ENCODE measurements at regions not wholly inside any gene's neighbourhood (a gene's known extent, or its start where the extent isn't known, plus 50 kb on each side); places are given as distances from the start of the nearest gene placed in this dataset.

- H3K9me2 ChIP-seq (ENCODE audit: low read depth, low read length), result no peaks in the 10 kb centered on the region
- no peaks in the 10 kb centered on the region for H3K79me2 ChIP-seq (ENCODE audit: insufficient read depth, low read length)
- H3K27me3 ChIP-seq (ENCODE audit: insufficient read depth, low read length), result no peaks in the 10 kb centered on the region
- no peak overlapping the region for H2AFZ ChIP-seq (ENCODE audit: low read length)
- no peaks in the 10 kb centered on the region for H4K20me1 ChIP-seq (ENCODE audit: insufficient read depth, low read length)
- no peaks in the 10 kb centered on the region for H3F3A ChIP-seq (ENCODE audit: insufficient read depth, low read length)
- H3K36me3 ChIP-seq (ENCODE audit: insufficient read depth, low read length), result no peaks in the 10 kb centered on the region
- TF ChIP-seq EZH2 (IDR thresholded peaks at IDR 0.05; ENCODE audit: borderline replicate concordance, low read length), result no peak
- TF ChIP-seq, protein P1, sequence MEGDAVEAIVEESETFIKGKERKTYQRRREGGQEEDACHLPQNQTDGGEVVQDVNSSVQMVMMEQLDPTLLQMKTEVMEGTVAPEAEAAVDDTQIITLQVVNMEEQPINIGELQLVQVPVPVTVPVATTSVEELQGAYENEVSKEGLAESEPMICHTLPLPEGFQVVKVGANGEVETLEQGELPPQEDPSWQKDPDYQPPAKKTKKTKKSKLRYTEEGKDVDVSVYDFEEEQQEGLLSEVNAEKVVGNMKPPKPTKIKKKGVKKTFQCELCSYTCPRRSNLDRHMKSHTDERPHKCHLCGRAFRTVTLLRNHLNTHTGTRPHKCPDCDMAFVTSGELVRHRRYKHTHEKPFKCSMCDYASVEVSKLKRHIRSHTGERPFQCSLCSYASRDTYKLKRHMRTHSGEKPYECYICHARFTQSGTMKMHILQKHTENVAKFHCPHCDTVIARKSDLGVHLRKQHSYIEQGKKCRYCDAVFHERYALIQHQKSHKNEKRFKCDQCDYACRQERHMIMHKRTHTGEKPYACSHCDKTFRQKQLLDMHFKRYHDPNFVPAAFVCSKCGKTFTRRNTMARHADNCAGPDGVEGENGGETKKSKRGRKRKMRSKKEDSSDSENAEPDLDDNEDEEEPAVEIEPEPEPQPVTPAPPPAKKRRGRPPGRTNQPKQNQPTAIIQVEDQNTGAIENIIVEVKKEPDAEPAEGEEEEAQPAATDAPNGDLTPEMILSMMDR (IDR thresholded peaks at IDR 0.05; ENCODE audit: low read length), result no peak
- no peaks in the 10 kb centered on the region for H3K4me1 ChIP-seq (ENCODE audit: insufficient read depth, low read length, severe bottlenecking)
- no peak overlapping the region for H3K9ac ChIP-seq (ENCODE audit: low read length)
- no peak overlapping the region for H3K27ac ChIP-seq (ENCODE audit: low read depth, low read length, poor library complexity, severe bottlenecking)
- H3K4me2 ChIP-seq (ENCODE audit: low read length), result no peak overlapping the region
- no peaks in the 10 kb centered on the region for H3K9me3 ChIP-seq (ENCODE audit: low read length)
- no peak overlapping the region for H3K4me3 ChIP-seq (ENCODE audit: low read depth, low read length, poor library complexity, severe bottlenecking)
Observed at GRCh38 chr1:88350648-88351047, 333.4 kb upstream of the PKN2 start.

DNA sequence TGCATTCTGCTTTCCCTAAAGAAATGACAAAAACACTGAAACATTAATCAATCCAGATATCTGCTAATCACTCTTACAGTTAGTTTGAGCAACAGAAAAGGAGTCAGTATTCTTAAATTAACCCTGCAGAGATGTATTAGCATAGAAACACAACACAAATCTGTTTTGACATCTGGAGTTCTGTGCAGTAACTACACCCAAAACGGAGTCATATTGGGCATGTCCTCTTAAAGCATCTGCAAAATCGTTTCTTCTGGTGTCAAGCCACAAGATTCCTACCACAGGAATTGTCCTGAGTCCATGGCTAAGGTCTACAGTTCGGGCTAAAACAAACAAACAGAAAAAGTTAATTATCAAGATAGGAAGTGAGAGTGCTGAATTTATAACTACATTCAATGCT lies 332.1 kb upstream of the PKN2 start:
- Histone ChIP-seq H3K27me3 (ENCODE audit: insufficient read depth, low read length) (no peaks in the 10 kb centered on the region), H3K4me3 (ENCODE audit: low read depth, low read length, poor library complexity, severe bottlenecking) (no peak overlapping the region), H3K79me2 (ENCODE audit: insufficient read depth, low read length) (no peaks in the 10 kb centered on the region), H2AFZ (ENCODE audit: low read length) (no peak overlapping the region), H3K4me2 (ENCODE audit: low read length) (no peak overlapping the region), H3K27ac (ENCODE audit: low read depth, low read length, poor library complexity, severe bottlenecking) (no peak overlapping the region), H3K4me1 (ENCODE audit: insufficient read depth, low read length, severe bottlenecking) (no peaks in the 10 kb centered on the region), H3K9me2 (ENCODE audit: low read depth, low read length) (no peaks in the 10 kb centered on the region), H3F3A (ENCODE audit: insufficient read depth, low read length) (no peaks in the 10 kb centered on the region), H3K9me3 (ENCODE audit: low read length) (no peaks in the 10 kb centered on the region), H4K20me1 (ENCODE audit: insufficient read depth, low read length) (no peaks in the 10 kb centered on the region), H3K9ac (ENCODE audit: low read length) (no peak overlapping the region), H3K36me3 (ENCODE audit: insufficient read depth, low read length) (no peaks in the 10 kb centered on the region)
- no peak for TF ChIP-seq EZH2 (IDR thresholded peaks at IDR 0.05; ENCODE audit: borderline replicate concordance, low read length)
- TF ChIP-seq, protein P1 (IDR thresholded peaks at IDR 0.05; ENCODE audit: low read length), result no peak

DNA sequence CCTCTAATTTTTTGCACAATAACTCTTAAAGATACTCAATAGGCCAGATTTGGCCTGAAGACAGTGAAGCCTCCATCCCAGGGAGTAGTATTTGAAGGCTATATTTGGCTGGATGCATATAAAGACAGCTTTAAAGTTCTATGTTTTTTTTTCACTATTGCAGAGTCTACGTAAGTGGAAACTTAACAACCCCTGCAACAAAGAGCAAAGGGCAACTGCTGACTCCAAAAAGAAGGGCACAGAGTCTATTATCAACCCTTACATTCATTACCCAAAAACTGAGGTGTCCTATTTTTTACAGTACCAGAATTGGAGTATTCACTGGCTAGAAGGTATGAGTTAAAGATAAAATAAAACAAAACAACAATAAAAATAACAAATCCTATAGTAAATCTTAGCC lies 329.8 kb upstream of the PKN2 start:
- no peak for TF ChIP-seq EZH2 (IDR thresholded peaks at IDR 0.05; ENCODE audit: borderline replicate concordance, low read length)
- TF ChIP-seq, protein P1 (IDR thresholded peaks at IDR 0.05; ENCODE audit: low read length), result no peak
- Histone ChIP-seq H3K9me2 (ENCODE audit: low read depth, low read length) (no peaks in the 10 kb centered on the region), H3K9me3 (ENCODE audit: low read length) (no peaks in the 10 kb centered on the region), H2AFZ (ENCODE audit: low read length) (no peak overlapping the region), H3K4me1 (ENCODE audit: insufficient read depth, low read length, severe bottlenecking) (no peaks in the 10 kb centered on the region), H3K27me3 (ENCODE audit: insufficient read depth, low read length) (no peaks in the 10 kb centered on the region), H3F3A (ENCODE audit: insufficient read depth, low read length) (no peaks in the 10 kb centered on the region), H3K4me3 (ENCODE audit: low read depth, low read length, poor library complexity, severe bottlenecking) (no peak overlapping the region), H3K36me3 (ENCODE audit: insufficient read depth, low read length) (no peaks in the 10 kb centered on the region), H3K9ac (ENCODE audit: low read length) (no peak overlapping the region), H3K79me2 (ENCODE audit: insufficient read depth, low read length) (no peaks in the 10 kb centered on the region), H4K20me1 (ENCODE audit: insufficient read depth, low read length) (no peaks in the 10 kb centered on the region), H3K4me2 (ENCODE audit: low read length) (no peak overlapping the region), H3K27ac (ENCODE audit: low read depth, low read length, poor library complexity, severe bottlenecking) (no peak overlapping the region)

All from OCI-LY1 (cell line).